ENCODE measurements at regions not wholly inside any gene's neighbourhood (a gene's known extent, or its start where the extent isn't known, plus 50 kb on each side); places are given as distances from the start of the nearest gene placed in this dataset.

- no peak for DNase-seq
These were observed 123.0 kb upstream of the PKDCC start for GRCh38 chr2:41924709-41925408.

GRCh38 chr2:41925712-41926111 lies 122.1 kb upstream of the PKDCC start:
- DNase-seq, result no peak

GRCh38 chr2:41926614-41927580 lies 120.9 kb upstream of the PKDCC start:
- DNase-seq, result no peak

- DNase-seq, result no peak
These were observed 120.1 kb upstream of the PKDCC start for GRCh38 chr2:41927581-41928264.

GRCh38 chr2:41928526-41928925 lies 119.3 kb upstream of the PKDCC start:
- DNase-seq, result no peak

- DNase-seq, result no peak
These were observed 116.8 kb upstream of the PKDCC start for GRCh38 chr2:41930807-41931566.

DNA sequence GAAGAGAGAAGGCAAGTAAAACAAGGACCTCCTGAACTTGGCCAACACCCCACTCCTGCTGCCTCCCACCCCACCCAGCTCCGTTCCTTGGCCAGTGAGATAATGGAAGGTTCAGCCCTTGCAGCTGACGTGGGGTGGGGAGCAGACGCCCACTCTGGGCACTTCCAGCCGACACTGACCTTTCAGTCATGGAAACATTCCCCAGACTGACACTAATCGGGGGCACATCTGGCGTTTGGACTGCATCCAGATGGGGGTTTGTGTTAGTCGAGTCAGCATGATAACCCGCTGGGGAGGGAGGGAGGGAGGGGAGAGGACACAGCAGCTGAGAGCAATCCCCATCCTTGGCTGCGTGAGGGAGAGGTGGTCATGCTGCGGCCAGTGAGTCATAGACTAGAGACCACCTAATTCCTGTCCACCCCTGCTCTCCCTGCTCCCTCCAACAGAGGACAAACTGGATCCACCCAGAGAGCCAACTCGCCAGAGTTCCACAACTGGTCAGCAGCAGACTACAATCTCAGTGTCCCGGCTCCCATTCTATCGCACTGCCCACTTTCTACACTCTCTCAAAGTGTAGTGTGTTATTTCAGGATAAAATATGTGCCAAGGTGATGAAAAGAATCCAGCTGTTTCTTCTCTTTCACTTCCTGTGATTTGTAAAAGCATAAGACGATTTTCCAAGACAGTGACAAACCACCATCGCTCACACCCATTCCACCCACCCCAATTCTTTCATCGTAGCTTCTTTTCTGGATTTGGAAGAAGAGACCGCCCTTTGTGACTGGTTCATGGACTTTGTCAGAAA lies 115.4 kb upstream of the PKDCC start:
- no peak for DNase-seq

DNA sequence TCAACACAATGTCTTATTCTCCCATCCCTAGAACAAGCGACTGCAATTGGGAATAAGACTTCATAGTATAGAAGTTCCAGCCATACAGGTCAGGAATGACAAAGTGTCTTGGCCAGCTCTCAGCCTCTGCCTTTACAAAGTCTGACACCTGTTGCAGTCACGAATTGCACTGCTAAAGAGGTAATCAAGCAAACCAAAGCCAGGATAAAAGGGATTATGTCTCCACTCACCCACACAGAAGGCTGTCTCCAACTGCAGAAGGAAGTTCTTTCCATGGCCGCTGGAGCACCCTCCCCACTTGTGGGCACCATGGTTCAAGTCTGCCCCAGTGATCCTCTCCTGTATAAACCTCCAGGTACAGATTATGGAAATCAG lies 114.8 kb upstream of the PKDCC start:
- no peak for DNase-seq

- no peak for DNase-seq
These were observed 114.1 kb upstream of the PKDCC start for GRCh38 chr2:41933585-41934320.

GRCh38 chr2:41934329-41934958 lies 113.4 kb upstream of the PKDCC start:
- DNase-seq, result no peak

GRCh38 chr2:41935002-41935401 lies 112.8 kb upstream of the PKDCC start:
- no peak for DNase-seq

DNA sequence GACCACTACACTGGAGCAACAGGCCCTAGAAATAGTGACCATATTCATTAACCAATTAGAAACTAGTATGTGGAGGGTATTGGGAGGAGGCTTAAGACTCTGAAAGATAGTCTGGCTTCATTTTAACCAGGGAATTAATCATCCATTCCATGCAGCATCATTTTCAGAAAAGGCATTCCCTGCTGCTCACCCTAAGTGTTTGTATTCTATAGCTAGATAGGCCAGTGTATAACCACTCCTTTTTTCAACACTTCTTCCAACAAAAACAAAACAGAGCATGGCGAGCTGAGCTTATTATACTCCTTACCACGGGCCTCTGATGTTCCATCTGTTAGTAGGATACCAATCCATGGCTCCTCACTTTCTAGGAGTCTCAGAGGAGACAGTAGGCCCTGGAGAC lies 112.0 kb upstream of the PKDCC start:
- no peak for DNase-seq

DNA sequence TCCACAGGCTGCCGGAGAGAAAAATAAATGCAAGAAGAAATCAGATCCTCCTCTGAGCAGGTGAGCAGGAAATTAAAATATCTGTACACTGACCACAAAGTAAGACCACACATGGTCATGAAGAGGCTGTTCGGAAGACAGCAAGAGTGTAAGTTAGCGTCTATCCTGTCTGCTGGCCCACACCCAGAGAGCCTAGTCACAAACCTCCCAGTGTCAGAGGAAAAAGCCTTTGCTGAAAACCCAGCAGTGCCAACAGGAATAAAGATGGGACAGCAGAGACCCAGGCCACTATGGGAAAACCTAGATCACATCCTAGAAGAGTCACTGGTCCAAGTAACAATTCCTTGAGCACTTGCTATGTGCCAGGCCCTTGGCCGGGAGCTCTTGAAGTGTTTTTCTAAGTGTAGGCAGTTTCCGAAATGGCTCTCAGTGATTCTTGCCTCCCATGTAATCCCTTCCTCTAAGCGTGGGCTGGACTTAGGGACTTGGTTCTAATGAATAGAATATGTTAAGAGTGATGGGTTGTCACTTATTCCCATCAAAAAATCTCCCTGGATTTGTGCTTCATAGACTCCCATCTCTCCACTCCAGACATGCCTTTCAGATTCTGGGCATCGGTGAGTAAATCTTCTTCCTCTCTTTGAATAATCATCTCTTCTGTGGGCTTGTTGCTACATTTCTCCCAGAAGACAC lies 110.9 kb upstream of the PKDCC start:
- no peak for DNase-seq

DNA sequence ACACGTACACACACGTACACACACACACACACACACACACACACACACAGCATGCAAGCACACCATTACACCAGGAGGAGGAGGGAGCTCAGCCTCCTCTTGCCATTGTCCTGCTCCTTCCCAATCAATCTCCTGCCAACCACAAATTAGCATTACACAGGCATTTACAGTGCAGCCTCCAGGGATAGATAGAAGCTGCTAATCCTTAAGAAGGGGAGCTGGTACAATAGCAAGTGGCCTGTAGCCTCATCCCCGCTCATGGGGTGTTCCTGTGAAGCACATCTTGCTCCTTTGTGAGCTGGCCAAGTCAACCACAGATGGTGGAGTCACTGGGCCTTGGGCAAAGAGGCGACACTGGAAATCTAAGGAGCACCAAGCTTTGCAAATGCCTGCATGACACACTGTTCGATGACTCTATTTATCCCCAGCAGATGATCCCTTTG lies 110.3 kb upstream of the PKDCC start:
- no peak for DNase-seq

- no peak for DNase-seq
These were observed 109.7 kb upstream of the PKDCC start for GRCh38 chr2:41937921-41938708.

- DNase-seq, result no peak
These were observed 107.6 kb upstream of the PKDCC start for GRCh38 chr2:41940060-41940744.

GRCh38 chr2:41940745-41941063 lies 107.1 kb upstream of the PKDCC start:
- no peak for DNase-seq

DNA sequence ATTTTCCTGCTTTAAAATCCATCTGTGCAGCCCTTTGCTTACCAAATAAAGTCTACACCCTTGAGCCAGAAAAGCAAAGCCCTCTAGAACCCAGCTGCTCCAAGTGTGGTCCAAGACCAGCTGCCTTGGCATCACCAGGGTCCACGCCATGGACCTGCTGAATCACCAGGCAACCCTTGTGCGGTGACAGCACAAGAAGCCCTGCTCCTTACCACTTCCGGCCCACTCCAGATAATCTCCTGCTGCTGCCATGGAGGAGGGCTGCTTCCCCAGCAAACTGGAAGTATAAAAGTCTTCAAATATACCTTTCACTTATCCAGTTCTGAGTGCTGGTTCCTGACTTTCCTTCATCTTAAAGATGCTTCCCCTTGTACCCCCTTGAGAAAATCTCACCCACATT lies 106.0 kb upstream of the PKDCC start:
- DNase-seq, result no peak

DNA sequence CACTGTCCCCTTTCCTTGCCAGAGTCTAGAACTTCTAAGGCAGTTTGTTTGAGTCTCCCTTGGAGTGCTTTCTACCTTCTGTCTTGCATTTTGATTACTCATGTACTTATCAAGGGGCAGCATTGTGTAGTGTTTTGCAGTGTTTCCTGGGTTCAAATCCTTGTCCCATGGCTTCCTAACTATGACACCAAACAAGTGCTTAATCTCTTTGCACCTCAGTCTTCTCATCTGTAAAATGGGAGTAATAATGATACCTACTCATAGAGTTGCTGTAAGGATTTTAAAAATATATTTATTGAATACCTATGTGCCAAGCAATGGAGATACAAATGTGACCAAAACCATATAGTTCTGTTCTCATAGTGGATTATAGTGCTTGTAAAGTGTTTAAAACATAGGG lies 105.5 kb upstream of the PKDCC start:
- no peak for DNase-seq

Data from stimulated activated CD4-positive, alpha-beta T cell treated with anti-CD3 and anti-CD28 coated beads, Interleukin-4, amount 100 ng/mL, for 1 hour (primary cell).